T-cell (primary cell): ENCODE measurements at regions not wholly inside any gene's neighbourhood (a gene's known extent, or its start where the extent isn't known, plus 50 kb on each side); places are given as distances from the start of the nearest gene placed in this dataset.

Experiments
- ATAC-seq, 4 experiments: fragments of 200-7000 bp in 3 of 4; fragments of 150-1000 bp in 1 of 4; cut with Tn5 transposase; replicated peaks in 1 of 4; 1 replicate in 3 of 4; 2 replicates in 1 of 4; pipeline ENCODE4 v1.10.0; 2021; ENCODE audit warnings: moderate library complexity in 3 of 4, mild to moderate bottlenecking in 2 of 4, moderate number of reproducible peaks in 1 of 4
- CTCF ChIA-PET, 2 donors: fragments of 300-600 bp; sonication (Branson Sonifier 250); formaldehyde crosslinking; loops; one replicate each; lab custom pipeline; 2022; ENCODE audit warnings: antibody characterized with exemption in 2 of 2; lab: Charles Lee
- POLR2A ChIA-PET, 2 donors: fragments of 300-600 bp; sonication (Branson Sonifier 250); formaldehyde crosslinking; loops; one replicate each; lab custom pipeline; 2022; ENCODE audit warnings: antibody characterized with exemption in 2 of 2; lab: Charles Lee
- DNase-seq, 35 experiments: peaks; one replicate each; pipeline versions ENCODE4 v3.0.0 to v3.0.0-alpha.2; 2013 to 2023
- H3K27ac ChIP-seq: one replicate; pipeline ENCODE4 v1.5.1; 2013; ENCODE audit warnings: low read length
- H3K27me3 ChIP-seq, 2 experiments: replicated peaks in 1 of 2; 1 replicate in 1 of 2; 2 replicates in 1 of 2; pipeline versions ENCODE4 v1.6.1 to v1.7.0; 2013; ENCODE audit warnings: low read length in 1 of 2, mixed read lengths in 1 of 2; ENCODE audit not compliant: control insufficient read depth in 2 of 2, insufficient read depth in 2 of 2; ENCODE audit errors: extremely low read depth in 1 of 2
- H3K36me3 ChIP-seq, 2 donors: 1 replicate in 1 of 2; 2 replicates in 1 of 2; pipeline versions ENCODE4 v1.6.1 to v1.7.0; 2013; ENCODE audit warnings: low read length in 1 of 2; ENCODE audit not compliant: control insufficient read depth in 2 of 2, insufficient read depth in 1 of 2; ENCODE audit errors: extremely low read depth in 1 of 2
- H3K4me1 ChIP-seq, 2 experiments: 1 replicate in 1 of 2; 2 replicates in 1 of 2; pipeline versions ENCODE4 v1.6.1 to v1.7.0; 2013; ENCODE audit warnings: low read length in 2 of 2, mixed read lengths in 1 of 2; ENCODE audit not compliant: insufficient read depth in 2 of 2, control insufficient read depth in 1 of 2; ENCODE audit errors: extremely low read depth in 1 of 2
- H3K4me3 ChIP-seq, 2 donors: 1 replicate in 1 of 2; 2 replicates in 1 of 2; pipeline versions ENCODE4 v1.5.1 to v1.7.0; 2013; ENCODE audit warnings: mild to moderate bottlenecking in 2 of 2, low read length in 1 of 2, moderate library complexity in 1 of 2; ENCODE audit not compliant: control insufficient read depth in 1 of 2; ENCODE audit errors: extremely low read depth in 1 of 2
- H3K9me3 ChIP-seq: 2 replicates; pipeline ENCODE4 v1.7.0; 2013
- H3K27ac Mint-ChIP-seq, 2 donors: one replicate each; pipeline ENCODE4 v1.8.0; 2020 to 2021; ENCODE audit warnings: mild to moderate bottlenecking in 2 of 2, mixed read lengths in 2 of 2
- H3K27me3 Mint-ChIP-seq, 2 donors: one replicate each; pipeline ENCODE4 v1.8.0; 2021 to 2022; ENCODE audit warnings: mixed read lengths in 2 of 2
- H3K36me3 Mint-ChIP-seq: one replicate; pipeline ENCODE4 v1.8.0; 2021; ENCODE audit warnings: mixed read lengths
- H3K4me1 Mint-ChIP-seq, 3 donors: one replicate each; pipeline ENCODE4 v1.8.0; 2020 to 2022; ENCODE audit warnings: mixed read lengths in 3 of 3, mild to moderate bottlenecking in 1 of 3
- H3K4me3 Mint-ChIP-seq, 3 donors: one replicate each; pipeline ENCODE4 v1.8.0; 2020 to 2022; ENCODE audit warnings: mild to moderate bottlenecking in 3 of 3, mixed read lengths in 3 of 3, moderate library complexity in 3 of 3
- H3K9me3 Mint-ChIP-seq, 3 donors: one replicate each; pipeline ENCODE4 v1.8.0; 2020 to 2022; ENCODE audit warnings: mixed read lengths in 3 of 3
- WGBS: methylation state at CpG from one replicate; pipeline ENCODE4 v1.1.5; 2013; ENCODE audit warnings: missing lambda C conversion rate; ENCODE audit not compliant: insufficient coverage; 5-methylcytosine and 5-hydroxymethylcytosine counted together

DNA sequence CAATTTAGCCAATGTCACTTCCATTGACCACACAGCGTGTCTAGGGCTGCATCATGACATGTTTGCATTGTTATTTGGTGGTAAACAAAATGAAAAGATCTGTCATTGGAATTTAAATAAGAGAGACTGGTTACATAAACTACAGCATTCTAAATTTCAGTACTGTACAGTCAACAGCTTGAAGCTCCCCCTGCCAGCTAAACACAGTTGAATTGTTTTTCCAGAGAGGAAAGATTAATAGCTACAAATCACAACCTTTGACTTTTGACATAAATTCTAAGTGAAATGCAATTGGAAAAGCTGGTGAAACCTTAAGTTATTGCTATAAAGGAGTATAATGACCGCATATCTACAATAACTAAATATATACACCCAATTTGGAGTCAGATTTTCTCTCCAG lies 1600.0 kb upstream of the ACVR2A start:
- H3K4me1 ChIP-seq = no peaks in the 10 kb centered on the region
- POLR2A ChIA-PET = no interaction called here
- Mint-ChIP-seq H3K4me3 (no peak overlapping the region), H3K4me1 (no peaks in the 10 kb centered on the region), H3K36me3 (no peaks in the 10 kb centered on the region), H3K9me3 (peaks cover 0 to 16% (median 11%) of the 10 kb centered on the region in 3 donors), H3K27ac (no peak overlapping the region), H3K27me3 (no peaks in the 10 kb centered on the region)
- ATAC-seq (no peak), DNase-seq (no peak)
- no peak overlapping the region for H3K27ac ChIP-seq
- no peak overlapping the region for H3K4me3 ChIP-seq
- CTCF ChIA-PET = no interaction called here
- no peaks in the 10 kb centered on the region for H3K27me3 ChIP-seq
- no peaks in the 10 kb centered on the region for H3K9me3 ChIP-seq
- H3K36me3 ChIP-seq = no peaks in the 10 kb centered on the region
- WGBS = no CpG with 5 or more reads among the region's 2 CpGs

DNA sequence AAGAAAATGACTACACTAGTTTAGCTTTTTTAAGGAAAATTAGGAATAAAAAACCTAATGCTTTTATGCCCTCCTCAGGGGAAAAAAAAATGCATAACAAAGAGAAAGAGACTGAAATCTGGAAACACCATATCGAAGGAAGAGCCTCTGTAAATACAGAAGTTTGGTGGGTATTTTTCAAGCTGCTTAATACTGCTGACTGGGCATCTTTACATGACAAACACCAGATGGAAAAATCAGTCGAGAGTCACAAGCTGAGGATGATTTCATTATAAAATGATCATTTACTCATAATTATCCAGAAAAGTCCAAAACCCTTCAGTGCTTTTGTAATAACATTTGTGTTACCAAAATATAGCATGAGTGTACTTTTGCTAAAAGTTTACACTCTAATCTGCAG lies 1600.7 kb upstream of the ACVR2A start:
- no peak for DNase-seq
- ChIA-PET POLR2A (no interaction called here), CTCF (no interaction called here)
- H3K4me3 Mint-ChIP-seq = no peak overlapping the region
- Histone ChIP-seq H3K9me3 (no peaks in the 10 kb centered on the region), H3K4me1 (no peaks in the 10 kb centered on the region), H3K36me3 (no peaks in the 10 kb centered on the region), H3K4me3 (no peak overlapping the region), H3K27me3 (no peaks in the 10 kb centered on the region), H3K27ac (no peak overlapping the region)
- H3K4me1 Mint-ChIP-seq = no peaks in the 10 kb centered on the region
- H3K27me3 Mint-ChIP-seq = no peaks in the 10 kb centered on the region
- peaks cover 0 to 17% (median 15%) of the 10 kb centered on the region in 3 donors for H3K9me3 Mint-ChIP-seq
- no peaks in the 10 kb centered on the region for H3K36me3 Mint-ChIP-seq
- no CpG with 5 or more reads among the region's 2 CpGs for WGBS
- ATAC-seq = no peak
- no peak overlapping the region for H3K27ac Mint-ChIP-seq

DNA sequence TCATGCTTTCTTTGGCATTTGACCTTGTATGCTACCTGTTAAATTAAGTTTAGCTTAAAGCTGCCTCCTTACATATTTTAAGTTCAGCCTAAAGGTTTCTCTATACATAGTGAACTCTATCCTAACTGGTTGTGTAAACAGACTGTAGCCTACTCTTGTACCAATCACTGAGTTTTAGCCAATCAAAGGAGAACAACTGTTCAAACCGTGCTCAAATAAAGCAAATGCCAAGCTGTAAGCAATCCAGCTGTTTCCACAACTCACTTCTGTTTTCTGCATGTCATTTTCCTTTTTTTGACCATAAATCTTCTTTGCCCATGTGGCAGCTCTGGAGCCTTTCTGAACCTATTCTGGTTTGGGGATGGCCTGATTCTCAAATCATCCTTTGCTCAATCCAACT lies 1603.8 kb upstream of the ACVR2A start:
- CTCF ChIA-PET = no interaction called here
- 0% methylated on average over 1 of the region's 1 CpG for WGBS

DNA sequence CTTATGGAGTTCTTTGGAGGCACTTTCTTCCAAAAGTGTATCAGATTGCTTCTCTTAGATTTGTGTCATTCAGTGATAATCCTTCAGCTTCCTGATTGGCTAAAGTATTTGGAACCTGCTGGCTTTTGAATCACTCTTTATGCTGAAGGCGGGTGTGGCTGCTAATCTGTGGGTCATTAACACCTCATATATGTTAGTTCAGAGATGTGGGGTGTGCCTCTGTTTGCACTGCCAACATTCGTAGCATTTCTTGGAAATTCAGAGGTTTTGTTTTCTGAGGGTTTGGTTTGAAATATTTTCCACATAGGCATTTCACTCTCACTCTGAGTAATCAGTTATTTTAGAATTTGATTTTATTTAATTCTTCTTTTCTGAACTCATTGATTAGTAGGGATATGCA lies 1604.4 kb upstream of the ACVR2A start:
- WGBS = no CpG with 5 or more reads among the region's 2 CpGs
- H3K4me3 Mint-ChIP-seq = no peak overlapping the region
- no peaks in the 10 kb centered on the region for H3K27me3 Mint-ChIP-seq
- no peak for DNase-seq
- H3K4me1 ChIP-seq = no peaks in the 10 kb centered on the region
- no peak for ATAC-seq
- ChIA-PET CTCF (no interaction called here), POLR2A (no interaction called here)
- H3K27ac Mint-ChIP-seq = no peak overlapping the region
- no peaks in the 10 kb centered on the region for H3K4me1 Mint-ChIP-seq
- peaks cover 0 to 11% (median 8%) of the 10 kb centered on the region in 3 donors for H3K9me3 Mint-ChIP-seq
- no peak overlapping the region for H3K4me3 ChIP-seq
- no peaks in the 10 kb centered on the region for H3K36me3 ChIP-seq
- no peak overlapping the region for H3K27ac ChIP-seq
- H3K36me3 Mint-ChIP-seq = no peaks in the 10 kb centered on the region
- H3K27me3 ChIP-seq = no peaks in the 10 kb centered on the region
- H3K9me3 ChIP-seq = no peaks in the 10 kb centered on the region

More for the DNA sequence above, 1603.8 kb upstream of the ACVR2A start:
- Mint-ChIP-seq H3K4me1 (no peaks in the 10 kb centered on the region), H3K27ac (no peak overlapping the region), H3K36me3 (no peaks in the 10 kb centered on the region), H3K27me3 (no peaks in the 10 kb centered on the region), H3K4me3 (no peak overlapping the region), H3K9me3 (peaks cover 0 to 11% (median 8%) of the 10 kb centered on the region in 3 donors)
- no peak for DNase-seq
- no peak overlapping the region for H3K4me3 ChIP-seq
- POLR2A ChIA-PET = no interaction called here
- no peaks in the 10 kb centered on the region for H3K36me3 ChIP-seq
- ATAC-seq = no peak
- H3K27ac ChIP-seq = no peak overlapping the region
- no peaks in the 10 kb centered on the region for H3K4me1 ChIP-seq
- H3K9me3 ChIP-seq = no peaks in the 10 kb centered on the region
- H3K27me3 ChIP-seq = no peaks in the 10 kb centered on the region

DNA sequence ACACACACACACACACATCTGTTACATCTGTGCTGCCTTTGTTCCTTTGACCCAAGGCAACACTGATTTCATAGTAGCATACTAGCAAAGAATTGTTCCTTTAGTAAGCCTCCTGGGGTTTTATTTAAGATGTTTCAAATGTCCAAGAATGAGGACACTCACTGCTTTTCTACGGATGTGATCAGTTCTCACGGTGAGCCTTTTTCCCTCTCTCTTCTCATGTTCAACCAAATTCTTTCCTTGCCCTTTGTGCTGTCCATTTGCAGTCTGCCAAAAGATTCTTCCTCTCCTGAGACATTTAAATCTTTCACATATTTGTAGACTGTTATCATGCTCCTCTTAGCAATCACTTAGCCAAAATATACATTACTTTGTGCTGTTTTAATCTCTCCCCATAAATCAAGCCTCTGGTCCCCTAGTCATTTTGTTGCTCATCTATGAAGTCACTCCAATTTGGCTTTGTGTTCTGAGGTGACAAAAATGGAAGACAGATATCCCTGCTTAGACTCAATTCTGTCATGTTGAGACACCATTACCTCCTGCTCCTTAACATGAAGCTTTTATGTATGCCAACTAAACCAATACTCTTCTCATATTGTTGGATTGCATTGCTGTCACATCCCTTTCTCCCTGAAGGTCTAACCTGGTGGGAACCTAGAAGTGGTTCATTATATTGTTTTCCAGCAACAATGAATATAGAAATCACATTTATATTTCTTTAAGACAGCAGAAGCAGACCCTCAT lies 1605.3 kb upstream of the ACVR2A start:
- Histone ChIP-seq H3K27ac (no peak overlapping the region), H3K4me3 (no peak overlapping the region), H3K4me1 (no peaks in the 10 kb centered on the region), H3K9me3 (no peaks in the 10 kb centered on the region), H3K36me3 (no peaks in the 10 kb centered on the region), H3K27me3 (no peaks in the 10 kb centered on the region)
- ATAC-seq (no peak), DNase-seq (no peak)
- CTCF ChIA-PET = no interaction called here
- Mint-ChIP-seq H3K27me3 (no peaks in the 10 kb centered on the region), H3K36me3 (no peaks in the 10 kb centered on the region), H3K9me3 (peaks cover 0 to 10% (median 8%) of the 10 kb centered on the region in 3 donors), H3K4me3 (no peak overlapping the region), H3K4me1 (no peaks in the 10 kb centered on the region), H3K27ac (no peak overlapping the region)
- WGBS = 83% methylated on average over 2 of the region's 2 CpGs
- POLR2A ChIA-PET = no interaction called here

DNA sequence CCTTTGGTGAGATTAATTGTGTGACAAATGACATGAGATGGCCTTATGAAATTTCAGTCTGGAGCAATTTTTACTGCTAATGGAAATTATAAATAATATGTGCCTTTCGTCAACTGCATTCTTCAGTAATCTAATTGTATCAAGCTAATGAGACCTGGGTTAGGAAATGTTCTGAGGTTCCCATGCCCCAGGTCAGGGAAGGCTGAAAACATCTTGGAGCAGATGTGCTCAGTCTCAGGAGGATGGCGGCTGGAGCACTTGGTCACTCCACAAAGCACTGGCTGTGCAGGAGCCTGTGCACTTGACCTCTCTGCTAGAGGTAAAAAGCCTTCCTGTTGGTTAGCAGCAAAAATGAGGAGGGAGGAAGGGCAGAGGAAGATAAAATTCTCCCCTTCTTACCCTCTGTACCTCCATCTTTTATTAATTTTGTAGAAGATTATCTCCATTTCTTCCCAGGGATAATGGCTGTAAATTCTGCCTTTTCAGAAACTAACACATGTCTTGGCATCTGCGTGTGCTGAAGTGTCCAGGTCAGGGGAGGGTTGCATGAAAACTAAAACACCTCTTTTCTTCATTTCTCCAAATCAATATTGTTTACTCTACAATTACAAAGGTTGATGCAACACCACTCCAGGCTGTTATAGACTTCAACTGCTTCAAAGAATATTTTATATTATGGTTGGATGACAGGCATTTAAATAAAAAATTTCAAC lies 1606.4 kb upstream of the ACVR2A start:
- ATAC-seq (no peak), DNase-seq (no peak)
- Histone ChIP-seq H3K4me3 (no peak overlapping the region), H3K27me3 (no peaks in the 10 kb centered on the region), H3K9me3 (no peaks in the 10 kb centered on the region), H3K27ac (no peak overlapping the region), H3K36me3 (no peaks in the 10 kb centered on the region), H3K4me1 (no peaks in the 10 kb centered on the region)
- no peaks in the 10 kb centered on the region for H3K36me3 Mint-ChIP-seq
- no peak overlapping the region for H3K4me3 Mint-ChIP-seq
- H3K4me1 Mint-ChIP-seq = no peaks in the 10 kb centered on the region
- peaks cover 0 to 8% (median 7%) of the 10 kb centered on the region in 3 donors for H3K9me3 Mint-ChIP-seq
- H3K27ac Mint-ChIP-seq = no peak overlapping the region
- ChIA-PET CTCF (no interaction called here), POLR2A (no interaction called here)
- no peaks in the 10 kb centered on the region for H3K27me3 Mint-ChIP-seq
- 100% methylated on average over 2 of the region's 3 CpGs for WGBS
